GM12878 (cell line): ENCODE measurements at regions not wholly inside any gene's neighbourhood (a gene's known extent, or its start where the extent isn't known, plus 50 kb on each side); places are given as distances from the start of the nearest gene placed in this dataset.

Source experiments
- ATAC-seq: fragments of 200-7000 bp; cut with Tn5 transposase; 3 replicates; pipeline ENCODE4 v1.9.1; 2020; ENCODE audit warnings: mild to moderate bottlenecking, moderate library complexity
- BruUV-seq: library from RNA; stranded (reverse); fragments of 400-500 nt; replicated peaks from 2 replicates; lab custom pipeline; 2021; lab: Mats Ljungman, UMichigan
- CTCF ChIA-PET: fragments of 300-600 bp; sonication (Branson Sonifier 250); formaldehyde crosslinking; extraction: SDS; loops from one replicate; lab custom pipeline; 2021; ENCODE audit warnings: inconsistent platforms; lab: Yijun Ruan, JAX
- POLR2A ChIA-PET: fragments of 350-600 bp; formaldehyde crosslinking; extraction: SDS; loops from one replicate; lab custom pipeline; 2021; ENCODE audit warnings: inconsistent platforms; lab: Charles Lee
- RAD21 ChIA-PET: fragments of 300-600 bp; sonication (Branson Sonifier 250); formaldehyde crosslinking; loops from one replicate; lab custom pipeline; 2023; ENCODE audit warnings: antibody characterized with exemption; ENCODE audit not compliant: unreplicated experiment; lab: Charles Lee
- SMC1A ChIA-PET: fragments of 300-600 bp; sonication (Branson Sonifier 250); formaldehyde crosslinking; loops from one replicate; lab custom pipeline; 2023; ENCODE audit not compliant: unreplicated experiment, uncharacterized antibody; lab: Charles Lee
- DNase-seq: peaks from one replicate; pipeline ENCODE4 v3.0.0-alpha.2; 2011; ENCODE audit warnings: low read depth, low spot score
- FAIRE-seq: peaks from 3 replicates; lab custom pipeline; 2011; peaks lifted over from hg19 to GRCh38; lab: Jason Lieb, UNC
- H2AFZ ChIP-seq: 2 replicates; pipeline ENCODE4 v1.6.0; 2011; ENCODE audit warnings: low read depth, low read length, control low read depth; ENCODE audit not compliant: control insufficient read depth
- H3K27ac ChIP-seq: 2 replicates; pipeline ENCODE4 v1.5.1; 2011; ENCODE audit warnings: control low read depth; ENCODE audit not compliant: control insufficient read depth, insufficient read depth
- H3K27me3 ChIP-seq, 2 experiments: replicated peaks in 1 of 2; 2 replicates each; pipeline versions ENCODE4 v1.6.0 to v1.6.1; 2011; ENCODE audit warnings: low read length in 1 of 2; ENCODE audit not compliant: control insufficient read depth in 2 of 2, insufficient read depth in 2 of 2
- H3K36me3 ChIP-seq, 2 experiments: 2 replicates each; pipeline ENCODE4 v1.5.1; 2011; ENCODE audit warnings: low read length in 1 of 2; ENCODE audit not compliant: control insufficient read depth in 2 of 2, insufficient read depth in 2 of 2
- H3K4me1 ChIP-seq: 2 replicates; pipeline ENCODE4 v1.6.1; 2011; ENCODE audit warnings: mild to moderate bottlenecking, low read length, moderate library complexity, mixed read lengths; ENCODE audit not compliant: control insufficient read depth, insufficient read depth
- H3K4me2 ChIP-seq: 2 replicates; pipeline ENCODE4 v1.6.0; 2011; ENCODE audit warnings: control low read depth; ENCODE audit not compliant: control insufficient read depth, insufficient read depth
- H3K4me3 ChIP-seq: fragments of 200-600 bp; sonication (generic); 2 replicates; pipeline ENCODE4 v1.5.1; 2016
- H3K79me2 ChIP-seq: 2 replicates; pipeline ENCODE4 v1.6.0; 2011; ENCODE audit warnings: low read length; ENCODE audit not compliant: control insufficient read depth, insufficient read depth
- H3K9ac ChIP-seq: 2 replicates; pipeline ENCODE4 v1.8.0; 2011; ENCODE audit warnings: low read length, control low read depth, mixed read lengths; ENCODE audit not compliant: control insufficient read depth, insufficient read depth
- H3K9me3 ChIP-seq: replicated peaks from 3 replicates; pipeline ENCODE4 v1.5.1; 2011; ENCODE audit warnings: mild to moderate bottlenecking, low read length; ENCODE audit not compliant: control insufficient read depth, insufficient read depth
- H4K20me1 ChIP-seq: 2 replicates; pipeline ENCODE4 v1.6.0; 2011; ENCODE audit not compliant: control insufficient read depth, insufficient read depth
- ATF3 ChIP-seq: IDR thresholded peaks from 2 replicates; pipeline ENCODE4 v1.6.1; 2011; ENCODE audit warnings: low read depth, mild to moderate bottlenecking, low read length, moderate library complexity, borderline replicate concordance; ENCODE audit errors: extremely low read depth
- CHD2 ChIP-seq: IDR thresholded peaks from 2 replicates; pipeline ENCODE4 v1.6.1; 2011; ENCODE audit warnings: low read depth, low read length, improper control_type of control experiment, borderline replicate concordance
- CREB1 ChIP-seq: IDR thresholded peaks from 2 replicates; pipeline ENCODE4 v1.6.1; 2012; ENCODE audit warnings: low read depth, mild to moderate bottlenecking, inconsistent platforms
- GABPA ChIP-seq: IDR thresholded peaks from 2 replicates; pipeline ENCODE4 v1.6.1; 2014; ENCODE audit warnings: antibody characterized with exemption, low read depth, mild to moderate bottlenecking, inconsistent platforms
- MXI1 ChIP-seq: fragments of 150-350 bp; IDR thresholded peaks from 2 replicates; pipeline ENCODE4 v1.6.1; 2011; ENCODE audit warnings: low read depth, mild to moderate bottlenecking, inconsistent platforms, low read length, improper control_type of control experiment
- NFXL1 ChIP-seq: fragments of 450-650 bp; IDR thresholded peaks from 2 replicates; pipeline ENCODE4 v1.6.1; 2017; ENCODE audit warnings: antibody characterized with exemption, mild to moderate bottlenecking, borderline replicate concordance
- REST ChIP-seq: IDR thresholded peaks from 2 replicates; pipeline ENCODE4 v1.6.1; 2012; ENCODE audit warnings: mild to moderate bottlenecking, low read depth, low read length
- SIX5 ChIP-seq: IDR thresholded peaks from 2 replicates; pipeline ENCODE4 v1.6.1; 2011; ENCODE audit warnings: mild to moderate bottlenecking, low read depth, low read length, moderate library complexity; ENCODE audit not compliant: severe bottlenecking
- WGBS: methylation state at CpG from one replicate; pipeline ENCODE4 v1.1.6; 2016; ENCODE audit warnings: low lambda C conversion rate; ENCODE audit not compliant: insufficient replicate concordance, insufficient coverage; ENCODE audit errors: missing lambda C conversion rate; 5-methylcytosine and 5-hydroxymethylcytosine counted together
- in situ Hi-C: fragments of 300-500 bp; cut with MboI; formaldehyde crosslinking; loops from 9 replicates; pipeline ENCODE4 v1.14.3; 2018; ENCODE audit warnings: mixed read lengths
- intact Hi-C: fragments of 100-400 bp; cut with micrococcal nuclease; formaldehyde crosslinking; loops from one replicate; pipeline ENCODE4 v1.14.2; 2022; ENCODE audit not compliant: unreplicated experiment
- TF ChIP-seq, protein P1 (sequence below): fragments of 450-650 bp; IDR thresholded peaks from 2 replicates; pipeline ENCODE4 v1.6.1; 2017; ENCODE audit warnings: borderline replicate concordance

- TF ChIP-seq REST (no peak), CREB1 (no peak), GABPA (no peak), NFXL1 (no peak), ATF3 (no peak), SIX5 (no peak)
These were observed 137.4 kb upstream of the DLX2 start (continued) for GRCh38 chr2:172239944-172240590.

DNA sequence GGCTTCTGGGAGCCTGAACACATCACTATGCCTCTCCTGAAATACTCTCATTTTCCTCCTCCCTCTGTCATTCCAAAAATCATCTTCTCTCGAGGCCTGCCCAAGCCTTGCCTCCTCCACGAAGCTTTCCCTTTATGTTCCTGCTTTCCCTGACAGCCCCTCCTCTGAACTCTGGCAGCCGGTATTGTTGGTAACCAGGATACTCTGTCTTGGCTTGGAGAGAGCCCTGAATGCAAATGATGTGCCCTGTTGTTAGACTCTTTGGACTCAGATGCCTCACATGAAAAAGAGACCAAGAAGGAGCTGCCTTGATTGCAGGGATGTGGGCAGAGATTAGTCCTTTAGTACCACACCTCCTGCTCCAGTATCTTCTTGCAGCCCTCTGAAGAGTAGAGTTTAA lies 138.5 kb upstream of the DLX2 start:
- in situ Hi-C loops (no loop called here), intact Hi-C loops (no loop called here)
- TF ChIP-seq CHD2 (no peak), MXI1 (no peak)
- TF ChIP-seq, protein P1, sequence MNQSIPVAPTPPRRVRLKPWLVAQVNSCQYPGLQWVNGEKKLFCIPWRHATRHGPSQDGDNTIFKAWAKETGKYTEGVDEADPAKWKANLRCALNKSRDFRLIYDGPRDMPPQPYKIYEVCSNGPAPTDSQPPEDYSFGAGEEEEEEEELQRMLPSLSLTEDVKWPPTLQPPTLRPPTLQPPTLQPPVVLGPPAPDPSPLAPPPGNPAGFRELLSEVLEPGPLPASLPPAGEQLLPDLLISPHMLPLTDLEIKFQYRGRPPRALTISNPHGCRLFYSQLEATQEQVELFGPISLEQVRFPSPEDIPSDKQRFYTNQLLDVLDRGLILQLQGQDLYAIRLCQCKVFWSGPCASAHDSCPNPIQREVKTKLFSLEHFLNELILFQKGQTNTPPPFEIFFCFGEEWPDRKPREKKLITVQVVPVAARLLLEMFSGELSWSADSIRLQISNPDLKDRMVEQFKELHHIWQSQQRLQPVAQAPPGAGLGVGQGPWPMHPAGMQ: no peak
- ATAC-seq: no peak
- Histone ChIP-seq H4K20me1 (no peaks in the 10 kb centered on the region), H3K27ac (no peak overlapping the region), H3K4me2 (no peak overlapping the region), H2AFZ (no peak overlapping the region), H3K9ac (no peak overlapping the region), H3K36me3 (no peaks in the 10 kb centered on the region), H3K79me2 (no peaks in the 10 kb centered on the region), H3K4me1 (no peaks in the 10 kb centered on the region), H3K4me3 (no peak overlapping the region), H3K27me3 (no peaks in the 10 kb centered on the region; a peak in 1 of 4 replicates), H3K9me3 (no peaks in the 10 kb centered on the region)
- RAD21 ChIA-PET: no interaction called here
- no peak for FAIRE-seq
- CTCF ChIA-PET: no interaction called here
- DNase-seq: no peak
- BruUV-seq: no TSS peak
- SMC1A ChIA-PET: no interaction called here
- 15% methylated on average over 3 of the region's 3 CpGs for WGBS
- POLR2A ChIA-PET: no interaction called here
